ENCODE measurements at regions not wholly inside any gene's neighbourhood (a gene's known extent, or its start where the extent isn't known, plus 50 kb on each side); places are given as distances from the start of the nearest gene placed in this dataset.
"Not testable (repeated sequence)": the region's sequence is repeated elsewhere in the genome, so short reads cannot be mapped to it uniquely, and the experiment has no call there.

- not testable (repeated sequence) for DNase-seq
Measured at GRCh38 chr21:18567770-18568169, 164.2 kb upstream of the TMPRSS15 start.

DNA sequence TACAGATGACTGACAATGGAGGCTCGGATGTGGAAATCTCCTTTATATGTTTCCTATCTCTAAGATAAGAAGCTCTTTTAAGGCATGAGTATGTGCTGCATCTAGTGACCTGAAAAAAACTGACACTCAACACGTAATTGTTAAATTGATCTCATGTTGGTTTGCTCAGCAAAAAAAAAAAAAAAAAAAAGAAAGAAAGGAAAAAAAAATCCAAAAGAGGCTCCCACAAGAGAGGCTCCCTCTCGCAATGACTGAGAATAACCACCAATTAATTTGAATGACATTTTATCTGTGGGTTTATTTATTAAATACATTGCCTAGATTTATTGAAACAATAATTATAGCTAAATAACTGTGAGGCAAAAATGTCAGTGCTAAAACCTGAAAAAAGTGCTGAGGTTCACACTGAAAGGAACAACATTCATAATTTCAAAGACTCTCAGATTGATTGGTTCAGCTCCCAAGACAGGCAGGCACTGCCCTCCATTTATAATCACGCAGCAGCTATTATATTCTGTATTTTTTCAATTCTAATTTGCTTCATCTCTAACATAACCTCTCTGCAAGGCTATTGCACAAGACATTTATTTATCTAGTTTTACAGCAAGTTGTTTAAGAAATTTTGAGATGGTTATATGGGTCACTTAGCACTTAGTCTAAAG lies 184.5 kb upstream of the TMPRSS15 start:
- no peak for DNase-seq

GRCh38 chr21:18601146-18601545 lies 197.6 kb upstream of the TMPRSS15 start:
- no peak for DNase-seq

GRCh38 chr21:18602711-18603110 lies 199.1 kb upstream of the TMPRSS15 start:
- DNase-seq: no peak

- DNase-seq: peak; percentile 98
Measured at GRCh38 chr21:18603261-18603660, 199.7 kb upstream of the TMPRSS15 start.

- DNase-seq: peak; percentile 50
Measured at GRCh38 chr21:18603980-18604379, 200.4 kb upstream of the TMPRSS15 start.

DNA sequence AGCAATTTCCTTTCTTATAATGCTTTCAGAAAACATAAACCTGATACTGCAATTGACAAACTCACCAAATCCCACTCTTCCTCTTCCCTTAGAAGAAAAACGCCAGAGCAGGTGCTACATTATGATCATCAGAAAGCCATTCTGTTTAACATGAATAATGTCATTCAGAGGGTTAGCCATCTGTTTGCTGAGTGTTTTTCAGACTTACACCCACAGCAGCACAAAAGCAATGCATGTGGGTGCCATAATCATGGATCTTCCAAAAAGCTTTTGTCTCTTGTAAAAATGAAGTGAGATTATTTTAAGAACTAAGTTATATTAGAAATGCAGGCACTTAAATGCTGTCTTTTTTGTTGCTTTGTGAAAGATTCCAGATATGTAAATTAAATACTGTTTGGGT lies 204.6 kb upstream of the TMPRSS15 start:
- DNase-seq: peak; percentile 81

GRCh38 chr21:18614303-18614702 lies 210.7 kb upstream of the TMPRSS15 start:
- DNase-seq: no peak

DNA sequence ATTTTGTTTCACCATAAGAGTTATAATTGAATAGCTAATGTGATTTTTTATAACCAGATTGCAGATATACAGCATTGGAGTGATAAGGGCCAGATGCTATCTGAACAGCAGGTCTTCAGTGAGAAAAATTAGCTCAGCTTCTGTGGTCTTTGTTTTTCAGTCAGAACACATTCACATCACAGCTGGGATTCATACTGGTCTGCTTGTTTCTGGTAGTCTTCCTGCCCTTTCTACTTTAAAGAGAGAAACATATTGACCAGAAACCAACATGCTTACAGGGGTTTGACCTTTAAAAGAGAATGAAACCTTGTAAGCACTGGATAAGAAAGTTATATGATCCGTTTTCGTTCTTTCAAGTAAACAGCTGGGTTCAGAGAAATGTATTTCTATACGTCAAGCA lies 213.7 kb upstream of the TMPRSS15 start:
- no peak for DNase-seq

DNA sequence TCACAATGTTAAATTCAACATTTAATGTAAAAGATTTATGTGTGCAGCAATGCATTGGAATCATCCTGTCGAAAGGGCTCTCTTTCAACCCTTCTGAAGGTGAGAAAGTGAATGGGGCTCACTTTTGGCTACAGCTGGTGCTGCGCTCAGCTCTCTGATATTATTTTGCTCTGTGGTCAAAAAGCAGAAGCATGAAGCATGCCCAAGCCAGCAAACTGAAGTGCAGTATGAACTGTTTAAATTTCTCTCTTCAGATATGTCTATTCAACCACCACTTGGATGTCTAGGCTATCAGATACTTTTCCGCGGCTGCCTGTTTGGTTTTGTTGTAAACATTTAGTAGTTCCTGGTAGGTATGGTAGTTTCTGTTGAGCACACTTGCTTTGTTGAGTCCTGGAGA lies 216.9 kb upstream of the TMPRSS15 start:
- DNase-seq: no peak

- DNase-seq: no peak
Measured at GRCh38 chr21:18622383-18622782, 218.8 kb upstream of the TMPRSS15 start.

GRCh38 chr21:18630446-18630845 lies 226.9 kb upstream of the TMPRSS15 start:
- no peak for DNase-seq

DNA sequence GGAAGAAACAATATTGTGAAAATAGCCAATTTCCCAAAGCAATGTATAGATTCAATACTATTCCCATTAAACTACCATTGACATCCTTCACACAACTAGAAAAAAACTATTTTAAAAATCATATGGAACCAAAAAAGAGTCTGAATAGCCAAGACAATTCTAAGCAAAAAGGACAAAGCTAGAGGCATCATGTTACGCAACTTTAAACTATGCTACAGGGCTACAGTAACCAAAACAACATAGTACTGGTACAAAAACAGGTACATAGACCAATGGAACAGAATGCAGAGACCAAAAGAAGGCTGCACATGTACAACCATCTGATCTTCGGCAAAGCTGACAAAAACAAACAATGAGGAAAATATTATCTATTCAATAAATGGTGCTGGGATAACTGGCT lies 233.3 kb upstream of the TMPRSS15 start:
- no peak for DNase-seq

DNA sequence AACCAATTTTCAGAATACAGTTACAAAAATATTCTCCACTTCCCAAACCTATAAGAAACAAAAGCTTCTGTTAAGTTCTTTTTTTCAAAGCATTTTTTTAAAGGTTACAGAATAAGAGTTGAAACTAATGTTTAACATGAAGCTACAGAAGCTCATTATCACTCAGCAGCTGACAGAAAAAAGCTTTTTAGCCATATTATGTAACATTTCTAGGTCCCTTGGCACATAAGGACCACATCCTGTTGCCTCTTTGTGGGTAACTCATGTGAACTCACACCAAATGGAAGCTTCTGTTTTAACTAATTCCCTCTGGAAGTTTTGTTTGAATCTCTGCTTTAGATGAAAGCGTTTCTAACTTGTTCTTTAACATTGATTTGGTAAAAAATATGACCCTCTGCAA lies 242.5 kb upstream of the TMPRSS15 start:
- no peak for DNase-seq

GRCh38 chr21:18655931-18656330 lies 252.3 kb upstream of the TMPRSS15 start:
- DNase-seq: no peak

DNA sequence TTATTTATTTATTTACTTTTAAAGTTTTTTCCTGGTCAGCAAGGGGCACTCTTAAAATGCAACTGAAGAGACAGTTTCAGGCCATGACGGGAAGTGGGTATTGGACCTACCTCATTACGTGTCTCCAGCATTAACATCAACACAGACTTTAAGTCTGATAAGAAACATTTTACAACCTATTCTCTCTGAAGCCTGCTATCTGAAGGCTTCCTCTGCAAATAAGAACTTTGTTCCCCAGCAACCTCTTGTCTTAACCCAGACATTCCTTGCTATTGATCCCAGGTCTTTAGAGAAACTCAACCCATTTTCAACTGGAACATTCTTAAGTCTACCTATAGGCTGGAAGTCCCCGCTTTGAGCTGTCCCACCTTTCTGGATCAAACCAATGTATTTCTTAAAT lies 258.3 kb upstream of the TMPRSS15 start:
- DNase-seq: no peak

GRCh38 chr21:18663663-18664062 lies 260.1 kb upstream of the TMPRSS15 start:
- DNase-seq: no peak

DNA sequence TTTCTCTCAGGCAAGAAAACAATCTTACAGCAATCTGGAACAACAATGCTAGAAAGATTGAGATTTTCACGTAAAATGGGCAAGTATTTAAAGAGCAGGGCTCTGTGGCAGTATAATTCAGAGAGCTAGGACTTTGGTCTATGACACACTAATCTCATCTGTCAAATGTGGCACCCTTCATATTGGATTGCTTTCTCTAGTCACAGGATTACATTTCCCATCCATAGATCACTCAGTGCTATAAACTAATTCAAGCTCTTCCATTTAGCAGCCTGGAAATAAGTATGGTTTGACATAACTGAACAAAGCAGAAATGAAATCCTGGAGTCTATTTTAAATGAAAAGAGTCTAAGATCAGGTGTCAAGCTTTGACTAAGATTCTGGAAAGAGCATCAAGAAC lies 263.1 kb upstream of the TMPRSS15 start:
- DNase-seq: no peak

DNA sequence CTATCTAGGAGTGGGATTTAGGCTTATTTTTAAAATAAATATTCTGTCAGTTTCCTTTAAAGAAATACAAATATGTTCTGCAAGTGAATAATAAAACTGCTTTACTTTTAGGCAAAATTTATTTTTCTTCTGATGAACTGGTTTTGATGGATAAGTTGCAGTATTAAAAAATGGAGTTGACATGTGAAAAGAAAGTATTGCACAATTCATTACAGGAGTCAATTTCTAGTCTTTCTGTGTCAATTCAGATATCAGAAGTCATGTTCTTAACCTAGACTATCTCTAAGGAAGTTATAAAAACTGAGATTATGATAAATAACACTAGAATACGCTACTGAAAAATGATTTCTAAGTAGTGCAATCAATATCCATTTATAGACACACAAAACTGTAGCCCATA lies 270.2 kb upstream of the TMPRSS15 start:
- DNase-seq: no peak

- peak; percentile 70 for DNase-seq
Measured at GRCh38 chr21:18677632-18678031, 274.0 kb upstream of the TMPRSS15 start.

GRCh38 chr21:18705971-18706370 lies 302.4 kb upstream of the TMPRSS15 start:
- DNase-seq: no peak

GRCh38 chr21:18711662-18712061 lies 308.1 kb upstream of the TMPRSS15 start:
- no peak for DNase-seq

DNA sequence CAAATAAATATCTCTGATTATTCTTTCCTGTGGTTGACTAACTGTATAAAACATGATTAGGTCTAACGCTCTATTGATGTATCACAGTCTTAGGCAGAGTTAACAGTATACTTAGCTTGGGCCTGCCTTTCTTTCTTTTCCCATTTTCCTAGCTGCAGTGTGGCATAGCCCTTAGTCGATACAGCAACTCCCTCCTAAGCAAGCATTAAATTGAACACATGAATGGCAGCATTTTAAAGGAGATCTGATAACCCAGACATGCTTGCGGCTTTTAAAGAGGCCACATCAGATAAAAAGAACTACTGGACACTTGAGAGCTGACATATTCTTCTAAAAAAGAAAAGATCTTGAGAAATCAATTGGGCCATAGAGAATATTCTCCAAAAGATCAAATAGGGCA lies 312.0 kb upstream of the TMPRSS15 start:
- no peak for DNase-seq

DNA sequence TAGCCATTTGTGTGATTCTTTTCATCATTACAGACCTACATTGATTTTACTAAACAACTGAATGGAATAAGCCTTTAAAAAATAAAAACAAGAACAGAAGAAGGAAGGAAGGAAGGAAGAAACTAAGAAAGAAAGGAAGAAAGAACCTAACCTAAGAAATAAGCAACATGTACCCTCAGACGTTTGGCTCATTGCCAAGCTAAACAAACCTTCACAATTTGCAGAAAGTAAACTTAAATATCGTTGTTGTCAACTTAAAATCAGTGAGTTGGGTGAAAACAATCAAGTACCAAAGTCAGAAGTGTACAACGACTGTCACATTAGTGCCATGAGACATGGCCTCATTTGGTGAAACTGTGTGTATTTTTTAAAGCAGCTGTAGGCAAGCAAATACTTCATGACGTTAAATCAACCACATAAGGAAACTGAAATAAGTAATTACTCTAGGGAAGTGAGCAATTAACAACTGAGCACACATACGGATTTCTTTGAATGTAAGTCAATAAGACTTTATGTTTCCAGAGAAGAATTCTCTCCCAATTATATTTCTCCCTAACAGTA lies 313.1 kb upstream of the TMPRSS15 start:
- DNase-seq: peak; percentile 50

GRCh38 chr21:18722193-18722592 lies 318.6 kb upstream of the TMPRSS15 start:
- no peak for DNase-seq

All from NCI-H748 treated with DMSO at 0.1 percent for 48 hours (cell line).